Testis (tissue), 2 donors: ENCODE measurements at regions not wholly inside any gene's neighbourhood (a gene's known extent, or its start where the extent isn't known, plus 50 kb on each side); places are given as distances from the start of the nearest gene placed in this dataset.

Source experiments
- DNase-seq: peaks from one replicate; pipeline ENCODE4 v3.0.0-alpha.2; 2019
- H3K27ac ChIP-seq, 2 donors: fragments of 200-600 bp; sonication (generic); one replicate each; pipeline ENCODE4 v1.5.1; 2019
- H3K27me3 ChIP-seq: fragments of 200-600 bp; sonication (generic); one replicate; pipeline ENCODE4 v1.5.1; 2019
- H3K36me3 ChIP-seq: fragments of 200-600 bp; sonication (generic); one replicate; pipeline ENCODE4 v1.5.1; 2017; ENCODE audit warnings: low read depth; ENCODE audit errors: missing control alignments
- H3K4me1 ChIP-seq: fragments of 200-600 bp; sonication (generic); one replicate; pipeline ENCODE4 v1.5.1; 2019
- H3K4me3 ChIP-seq, 2 donors: fragments of 200-600 bp; sonication (generic); one replicate each; pipeline ENCODE4 v1.5.1; 2017 to 2019
- H3K9me3 ChIP-seq: fragments of 200-600 bp; sonication (generic); one replicate; pipeline ENCODE4 v1.5.1; 2017
- POLR2A ChIP-seq: fragments of 450-650 bp; IDR thresholded peaks from one replicate; pipeline ENCODE4 v1.6.1; 2017; ENCODE audit warnings: antibody characterized with exemption, mild to moderate bottlenecking, moderate library complexity
- WGBS, 2 donors: methylation state at CpG; one replicate each; pipeline ENCODE4 v1.1.5; 2018; 5-methylcytosine and 5-hydroxymethylcytosine counted together
- intact Hi-C: fragments of 100-400 bp; cut with DNase I; formaldehyde crosslinking; loops from one replicate; pipeline ENCODE4 v1.15.1; 2023; ENCODE audit warnings: low total_unique reads
- TF ChIP-seq, protein P1 (sequence below), 3 experiments: fragments of 450-650 bp in 2 of 3; fragments of 200-600 bp in 1 of 3; sonication (generic) in 1 of 3; IDR thresholded peaks; one replicate each; pipeline ENCODE4 v1.5.1; 2016 to 2019; ENCODE audit warnings: antibody characterized with exemption in 3 of 3, mild to moderate bottlenecking in 2 of 3, moderate library complexity in 1 of 3

DNA sequence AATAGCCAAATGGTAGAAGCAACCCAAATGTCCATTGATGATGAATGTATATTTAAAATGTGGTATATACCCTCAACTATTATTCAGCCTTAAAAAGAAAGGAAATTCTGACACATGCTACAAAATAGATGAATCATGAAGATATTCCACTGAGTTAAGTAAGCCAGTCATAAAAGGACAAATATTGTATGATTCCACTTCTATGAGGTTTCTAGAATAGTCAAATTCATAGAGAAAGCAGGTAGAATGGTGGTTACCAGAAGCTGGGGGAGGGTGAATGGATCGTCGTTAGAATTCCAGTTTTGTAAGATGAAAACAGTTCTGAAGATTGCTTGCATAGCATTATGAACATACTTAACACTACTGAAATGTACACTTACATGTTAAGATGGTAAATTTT is 214.3 kb upstream of the MYLIP start:
- no peak for DNase-seq
- intact Hi-C loops: no loop called here
- Histone ChIP-seq H3K27me3 (no peaks in the 10 kb centered on the region), H3K27ac (no peak overlapping the region), H3K4me1 (peaks cover 4% of the 10 kb centered on the region), H3K4me3 (no peak overlapping the region), H3K9me3 (no peaks in the 10 kb centered on the region), H3K36me3 (no peaks in the 10 kb centered on the region)
- no peak for TF ChIP-seq POLR2A
- TF ChIP-seq, protein P1, sequence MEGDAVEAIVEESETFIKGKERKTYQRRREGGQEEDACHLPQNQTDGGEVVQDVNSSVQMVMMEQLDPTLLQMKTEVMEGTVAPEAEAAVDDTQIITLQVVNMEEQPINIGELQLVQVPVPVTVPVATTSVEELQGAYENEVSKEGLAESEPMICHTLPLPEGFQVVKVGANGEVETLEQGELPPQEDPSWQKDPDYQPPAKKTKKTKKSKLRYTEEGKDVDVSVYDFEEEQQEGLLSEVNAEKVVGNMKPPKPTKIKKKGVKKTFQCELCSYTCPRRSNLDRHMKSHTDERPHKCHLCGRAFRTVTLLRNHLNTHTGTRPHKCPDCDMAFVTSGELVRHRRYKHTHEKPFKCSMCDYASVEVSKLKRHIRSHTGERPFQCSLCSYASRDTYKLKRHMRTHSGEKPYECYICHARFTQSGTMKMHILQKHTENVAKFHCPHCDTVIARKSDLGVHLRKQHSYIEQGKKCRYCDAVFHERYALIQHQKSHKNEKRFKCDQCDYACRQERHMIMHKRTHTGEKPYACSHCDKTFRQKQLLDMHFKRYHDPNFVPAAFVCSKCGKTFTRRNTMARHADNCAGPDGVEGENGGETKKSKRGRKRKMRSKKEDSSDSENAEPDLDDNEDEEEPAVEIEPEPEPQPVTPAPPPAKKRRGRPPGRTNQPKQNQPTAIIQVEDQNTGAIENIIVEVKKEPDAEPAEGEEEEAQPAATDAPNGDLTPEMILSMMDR (IDR thresholded peaks at IDR 0.05): no peak
- WGBS, 2 donors: 75 to 86% methylated on average over 2 of the region's 2 CpGs

DNA sequence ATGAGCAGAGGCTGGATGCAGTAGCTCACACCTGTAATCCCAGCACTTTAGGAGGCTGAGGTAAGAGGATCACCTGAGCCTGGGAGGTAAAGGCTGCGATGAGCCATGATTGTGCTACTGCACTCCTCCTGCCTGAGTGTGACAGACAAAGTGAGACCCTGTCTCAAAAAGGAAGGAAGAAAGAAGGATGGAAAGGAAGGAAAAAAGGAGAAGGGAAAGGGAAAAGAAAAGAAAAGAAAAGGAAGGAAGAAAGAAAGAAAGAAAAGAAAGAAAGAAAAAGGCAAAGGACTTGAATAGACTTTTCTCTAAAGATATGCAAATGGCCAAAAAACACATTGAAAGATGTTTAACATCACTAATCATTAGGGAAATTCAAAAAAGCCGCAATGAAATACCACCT is 215.3 kb upstream of the MYLIP start:
- Histone ChIP-seq H3K4me1 (peaks cover 4% of the 10 kb centered on the region), H3K36me3 (no peaks in the 10 kb centered on the region)

DNA sequence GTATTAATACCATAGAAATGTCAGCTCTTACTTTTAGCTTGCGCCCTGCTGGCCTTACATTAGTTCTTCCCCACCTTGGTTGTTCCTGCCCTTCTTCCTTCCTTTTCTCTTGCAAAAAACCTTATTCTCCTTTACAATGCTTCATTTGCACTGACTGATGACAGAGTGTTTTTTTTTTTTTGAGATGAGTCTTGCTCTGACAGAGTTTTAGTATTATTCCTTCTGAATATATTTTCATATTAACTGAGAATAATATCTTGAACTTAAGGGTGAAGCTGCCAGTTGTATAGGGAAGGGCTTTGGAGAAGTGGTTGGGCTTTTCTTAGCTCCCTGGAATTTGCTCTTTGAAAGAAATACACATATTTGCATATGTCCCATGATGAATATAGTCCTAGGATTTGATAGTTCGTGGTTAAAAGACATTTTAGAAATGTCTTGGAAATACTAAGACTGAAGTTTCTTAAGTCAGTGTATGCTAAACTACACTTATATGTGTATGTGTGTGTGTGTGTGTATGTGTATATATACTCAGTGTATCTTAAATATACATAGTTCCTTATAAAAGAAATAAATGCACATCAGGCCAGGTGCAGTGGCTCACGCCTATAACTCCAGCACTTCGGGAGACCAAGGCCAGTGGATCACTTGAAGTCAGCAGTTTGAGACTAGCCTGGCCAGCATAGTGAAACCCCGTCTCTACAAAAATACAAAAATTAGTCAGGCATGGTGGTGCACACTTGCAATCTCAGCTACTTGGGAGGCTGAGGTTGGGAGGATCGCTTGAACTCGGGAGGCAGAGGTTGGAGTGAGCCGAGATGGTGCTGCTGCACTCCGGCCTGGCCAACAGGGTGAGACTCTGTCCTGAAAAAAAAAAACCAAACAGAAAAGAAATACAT is 216.1 kb upstream of the MYLIP start:
- H3K4me3 ChIP-seq: no peak overlapping the region
- DNase-seq: no peak
- 95 to 96% methylated on average over 9 of the region's 9 CpGs for WGBS, 2 donors
- H3K9me3 ChIP-seq: no peaks in the 10 kb centered on the region
- no peak overlapping the region for H3K27ac ChIP-seq
- peaks cover 4% of the 10 kb centered on the region for H3K4me1 ChIP-seq
- intact Hi-C loops: no loop called here
- H3K36me3 ChIP-seq: no peaks in the 10 kb centered on the region
- TF ChIP-seq POLR2A: no peak
- TF ChIP-seq, protein P1 (IDR thresholded peaks at IDR 0.05): no peak
- H3K27me3 ChIP-seq: no peaks in the 10 kb centered on the region

More for the DNA sequence above, 215.3 kb upstream of the MYLIP start:
- Histone ChIP-seq H3K27me3 (no peaks in the 10 kb centered on the region), H3K27ac (no peak overlapping the region), H3K4me3 (no peak overlapping the region), H3K9me3 (no peaks in the 10 kb centered on the region)
- 96 to 98% methylated on average over 2 of the region's 2 CpGs for WGBS, 2 donors
- TF ChIP-seq POLR2A: no peak
- TF ChIP-seq, protein P1 (IDR thresholded peaks at IDR 0.05): no peak
- intact Hi-C loops: no loop called here
- DNase-seq: no peak

DNA sequence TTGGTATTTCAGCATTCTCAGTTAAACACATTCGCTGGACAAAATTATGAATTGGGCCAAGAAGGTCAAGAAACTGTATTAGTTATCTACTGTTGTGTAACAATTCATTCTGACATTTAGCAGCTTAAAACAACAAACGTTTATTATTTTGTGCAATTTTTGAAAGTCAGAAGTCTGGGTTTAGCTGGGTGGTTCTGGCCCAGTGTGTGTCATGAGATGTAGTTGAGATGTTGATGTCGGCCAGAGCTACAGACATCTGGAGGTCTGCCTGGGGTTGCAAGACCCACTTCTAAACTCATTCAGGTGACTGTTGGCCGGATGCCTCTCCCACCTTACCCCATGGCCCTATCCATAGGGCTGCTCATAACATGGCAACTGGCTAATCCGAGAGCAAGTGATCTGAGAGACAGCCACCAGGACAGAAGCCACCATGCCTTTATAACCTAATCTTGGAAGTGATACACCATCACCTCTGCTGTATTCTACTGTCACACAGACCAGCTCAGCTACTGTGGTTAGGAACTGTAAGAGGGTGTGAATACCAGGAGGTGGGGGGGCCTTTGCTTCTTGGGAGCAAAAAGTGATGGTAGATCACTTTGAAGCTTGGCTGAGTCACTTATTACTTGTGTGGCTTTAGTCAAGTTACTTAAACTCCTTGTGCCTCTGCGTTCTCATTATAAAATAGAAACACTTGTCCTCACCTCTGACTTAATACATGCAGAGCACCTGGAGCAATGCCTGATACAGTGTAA is 217.0 kb upstream of the MYLIP start:
- H3K27ac ChIP-seq: no peak overlapping the region
- TF ChIP-seq POLR2A: no peak
- TF ChIP-seq, protein P1 (IDR thresholded peaks at IDR 0.05): no peak
- intact Hi-C loops: no loop called here
- WGBS, 2 donors: 78% methylated on average over 6 of the region's 6 CpGs
- peaks cover 4% of the 10 kb centered on the region for H3K4me1 ChIP-seq
- H3K9me3 ChIP-seq: no peaks in the 10 kb centered on the region
- no peaks in the 10 kb centered on the region for H3K36me3 ChIP-seq
- DNase-seq: no peak
- no peak overlapping the region for H3K4me3 ChIP-seq
- H3K27me3 ChIP-seq: no peaks in the 10 kb centered on the region
